Stimulated activated CD4-positive, alpha-beta T cell treated with anti-CD3 and anti-CD28 coated beads, Interleukin-2, amount 100 ng/mL, for 48 hours (primary cell): ENCODE measurements at regions not wholly inside any gene's neighbourhood (a gene's known extent, or its start where the extent isn't known, plus 50 kb on each side); places are given as distances from the start of the nearest gene placed in this dataset.

ENCODE experiments used
- DNase-seq, 2 donors: peaks; one replicate each; pipeline ENCODE4 v3.0.0-alpha.2; 2020

- DNase-seq, result no peak
Measured at GRCh38 chr13:103255587-103256301, 189.5 kb upstream of the SLC10A2 start.

DNA sequence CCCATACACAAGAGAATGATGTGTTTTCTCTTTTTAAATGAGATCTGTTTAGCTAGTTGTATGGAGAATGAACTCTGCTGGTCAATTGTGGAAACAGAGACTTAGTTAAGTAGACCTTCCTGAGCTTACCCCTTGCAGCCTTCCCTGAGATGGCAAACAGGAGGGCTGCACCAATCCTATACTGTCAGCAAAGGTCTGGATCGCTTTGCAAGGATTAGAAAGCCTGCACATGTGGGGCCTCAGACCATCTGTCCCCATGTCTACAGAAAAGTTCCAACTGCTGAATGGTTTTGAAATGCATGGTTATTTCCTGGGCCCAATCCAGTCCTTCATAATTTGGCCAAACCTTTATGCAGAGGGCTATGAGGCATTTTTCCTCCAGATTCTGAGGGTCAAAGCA lies 183.9 kb upstream of the SLC10A2 start:
- no peak for DNase-seq

DNA sequence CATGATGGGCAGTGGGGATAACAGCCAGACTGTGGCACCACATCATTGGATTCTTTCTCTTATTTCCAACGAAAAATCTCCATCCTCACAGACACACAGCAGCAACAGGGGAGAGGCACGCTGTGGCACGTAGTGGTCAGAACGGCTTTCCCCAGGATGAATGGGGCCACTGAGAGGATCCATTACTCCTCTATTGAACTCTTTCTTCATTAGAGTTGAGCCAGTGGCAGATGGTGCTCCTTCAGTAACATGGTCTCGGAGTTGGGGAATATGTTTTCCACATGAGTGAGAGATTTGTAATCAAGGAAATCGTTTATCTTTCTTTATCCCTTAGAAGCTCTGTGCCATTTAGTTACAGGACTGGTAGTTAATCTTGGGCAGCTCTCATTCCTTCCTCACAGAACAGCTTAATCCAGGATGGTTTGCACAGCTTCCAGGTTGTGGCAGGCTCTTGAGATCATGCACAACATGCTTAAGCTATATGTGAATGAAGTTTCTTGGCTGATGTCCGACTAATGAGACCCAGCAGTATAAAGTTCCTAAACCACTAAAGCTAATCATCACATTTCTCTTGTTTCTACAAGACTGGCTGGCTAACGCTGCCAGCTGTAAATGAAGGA lies 180.5 kb upstream of the SLC10A2 start:
- DNase-seq, result no peak

GRCh38 chr13:103243495-103243894 lies 177.3 kb upstream of the SLC10A2 start:
- no peak for DNase-seq

DNA sequence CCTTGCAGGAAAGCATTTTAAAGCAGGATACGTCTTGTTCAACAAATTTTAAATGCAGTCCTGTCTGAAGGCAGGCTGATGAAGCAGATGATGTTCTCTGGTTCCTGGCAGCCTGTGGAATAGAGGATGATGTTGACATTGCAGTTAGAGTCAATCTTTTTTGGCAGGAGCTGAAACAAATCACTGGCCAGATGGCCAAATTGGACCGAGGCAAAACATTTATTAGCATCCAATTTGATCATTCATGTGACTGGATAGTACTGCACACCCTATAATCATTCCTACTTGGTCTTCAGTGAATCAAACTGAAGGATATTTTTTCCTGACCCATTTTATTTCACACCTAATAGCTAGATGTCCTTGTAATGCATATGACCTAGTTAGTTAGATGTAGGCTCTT lies 172.2 kb upstream of the SLC10A2 start:
- no peak for DNase-seq

GRCh38 chr13:103236213-103236612 lies 170.0 kb upstream of the SLC10A2 start:
- no peak for DNase-seq

DNA sequence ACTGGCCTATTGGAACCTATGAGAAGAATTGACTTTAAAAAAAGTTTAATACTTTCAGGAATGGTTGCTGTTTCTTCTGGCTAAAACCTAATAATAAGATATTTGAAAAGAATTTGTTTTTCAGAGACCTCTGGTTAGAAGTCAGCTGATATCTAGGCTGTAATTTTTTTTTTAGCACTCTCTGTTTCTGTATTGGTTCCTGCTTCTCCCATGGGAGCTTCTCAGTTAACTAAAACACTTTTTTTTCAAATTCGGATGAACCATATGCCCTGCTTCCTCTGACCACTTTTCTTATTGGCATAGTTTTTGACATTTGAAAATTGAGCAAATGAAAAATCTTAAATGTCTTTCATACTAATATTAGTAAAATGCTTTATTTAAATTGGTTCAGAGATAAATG lies 163.5 kb upstream of the SLC10A2 start:
- DNase-seq, result no peak

- DNase-seq, result no peak
Measured at GRCh38 chr13:103224804-103225203, 158.6 kb upstream of the SLC10A2 start.

DNA sequence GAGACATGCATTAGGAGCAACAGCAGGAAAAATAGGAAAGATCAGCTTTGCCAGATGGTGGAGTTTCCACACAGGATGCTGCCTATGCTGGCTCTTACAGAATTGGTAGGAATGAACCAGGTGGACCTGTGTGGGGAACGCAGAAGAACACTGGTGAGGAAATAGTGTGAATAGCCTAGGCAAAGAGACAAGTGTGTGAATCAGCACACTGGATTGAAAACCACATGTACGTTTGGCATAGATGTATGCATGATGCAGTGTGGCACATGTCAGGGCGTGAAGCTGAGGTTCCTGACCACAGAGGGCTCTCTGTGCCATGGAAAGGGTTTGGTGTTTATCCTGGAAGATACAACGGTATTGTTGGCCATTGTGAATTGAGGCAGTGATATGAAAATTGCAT lies 156.5 kb upstream of the SLC10A2 start:
- DNase-seq, result no peak

DNA sequence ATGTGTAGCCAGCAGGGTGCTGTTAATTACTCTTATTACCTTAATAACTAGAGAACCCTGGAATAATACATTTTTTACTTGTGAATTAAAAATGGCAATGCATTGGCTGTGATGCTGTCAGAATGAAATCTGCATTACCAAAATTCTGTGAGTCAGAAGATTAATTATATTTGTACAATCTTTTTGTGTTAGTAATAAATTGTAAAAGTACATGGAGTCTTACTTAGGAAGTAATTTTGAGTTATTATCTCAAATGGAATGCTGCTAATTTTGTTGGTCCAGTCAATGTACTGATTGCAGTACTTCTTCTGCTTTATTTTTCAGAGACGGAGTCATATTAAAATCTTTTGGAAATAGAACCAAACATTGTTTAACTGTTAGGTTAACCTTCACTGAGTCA lies 152.0 kb upstream of the SLC10A2 start:
- no peak for DNase-seq

DNA sequence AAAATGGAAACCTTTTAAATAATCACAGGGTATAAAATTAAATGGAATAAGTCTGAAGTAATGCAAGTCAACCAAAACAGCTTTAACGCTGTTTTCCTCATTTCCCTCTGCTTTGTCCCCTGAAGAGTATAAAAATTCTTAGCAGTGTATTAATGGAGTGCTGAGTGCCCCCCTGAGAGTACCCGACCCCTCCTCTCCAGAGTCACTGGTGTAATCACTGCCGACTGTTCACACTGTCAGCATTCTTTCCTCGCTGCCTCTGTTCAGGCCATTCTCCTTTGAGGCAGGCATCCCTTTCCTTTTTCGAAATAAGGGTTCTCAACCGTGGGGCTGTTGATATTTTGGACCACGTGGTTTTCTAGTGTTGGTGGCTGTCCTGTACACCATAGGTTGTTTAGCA lies 146.9 kb upstream of the SLC10A2 start:
- DNase-seq, result no peak

DNA sequence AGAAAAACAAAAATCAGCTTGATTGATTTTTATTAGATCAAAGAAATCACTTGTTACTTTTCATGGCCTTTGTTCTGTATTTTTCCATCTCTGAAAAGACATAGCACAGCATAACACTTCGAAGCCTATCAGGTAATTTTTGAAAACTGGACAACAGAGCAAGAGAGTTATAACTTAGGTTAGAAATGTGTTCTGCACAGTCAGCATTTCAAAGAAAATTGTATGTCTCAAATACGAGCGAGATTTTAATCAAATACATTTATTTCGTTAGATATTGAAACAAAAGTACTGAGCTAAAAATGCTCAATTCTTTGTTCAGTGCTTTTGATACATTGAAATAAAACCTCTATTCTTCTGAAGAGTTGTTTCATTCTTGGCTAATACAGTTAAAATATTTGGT lies 144.1 kb upstream of the SLC10A2 start:
- DNase-seq, result no peak

GRCh38 chr13:103203735-103204330 lies 137.6 kb upstream of the SLC10A2 start:
- DNase-seq, result no peak

DNA sequence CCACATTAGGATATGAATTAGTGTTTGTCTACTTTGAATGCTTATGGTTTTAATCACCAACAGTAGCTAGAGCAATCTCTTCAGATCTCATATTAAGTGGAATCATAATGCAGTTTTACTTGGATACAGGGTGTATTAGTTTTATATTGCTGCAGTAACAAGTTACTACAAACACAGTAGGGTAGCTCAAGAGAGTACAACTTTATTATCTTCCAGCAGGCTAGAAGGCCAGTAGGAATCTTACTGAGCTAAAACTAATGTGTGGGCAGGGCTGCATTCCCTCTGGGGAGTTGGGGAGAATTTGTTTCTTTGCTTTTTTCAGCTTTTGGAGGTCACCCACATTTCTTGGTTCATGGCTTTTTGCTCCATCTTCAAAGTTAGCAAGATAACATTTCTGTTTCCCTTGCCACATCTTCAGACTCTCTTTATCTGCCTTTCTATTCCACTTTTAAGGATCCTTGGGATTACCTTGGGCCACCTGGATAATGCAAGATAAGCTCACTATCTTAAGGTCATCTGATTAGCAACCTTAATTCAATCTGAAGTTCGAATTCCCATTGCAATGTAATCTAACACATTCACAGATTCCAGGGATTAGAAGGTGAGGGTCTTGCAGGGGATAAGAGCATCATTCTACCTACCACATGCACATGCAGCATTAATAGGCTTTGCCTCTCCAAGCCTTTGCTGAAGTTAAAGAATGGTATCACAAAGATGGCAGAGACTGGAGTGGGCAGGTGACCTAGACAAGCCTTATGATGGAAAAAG lies 134.1 kb upstream of the SLC10A2 start:
- no peak for DNase-seq

GRCh38 chr13:103199380-103200088 lies 133.3 kb upstream of the SLC10A2 start:
- no peak for DNase-seq

DNA sequence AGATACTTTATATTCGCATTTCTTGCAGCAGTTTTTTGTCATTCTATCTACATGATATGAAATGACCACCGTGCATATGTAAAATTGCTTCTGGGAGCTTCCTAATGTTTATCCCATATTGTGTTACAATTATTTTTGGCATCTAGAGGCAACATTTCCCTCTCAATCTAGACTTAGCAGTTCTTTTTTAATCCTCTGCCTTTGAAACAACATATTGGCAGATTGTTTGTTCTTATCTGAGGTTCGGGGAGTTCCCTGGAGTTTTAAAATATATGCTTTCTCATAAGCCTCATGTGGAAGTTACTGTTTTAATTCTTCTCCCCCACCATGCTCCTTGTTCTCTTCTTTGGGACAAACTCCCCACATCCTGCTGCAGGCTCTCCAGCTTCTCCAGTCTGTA lies 130.1 kb upstream of the SLC10A2 start:
- DNase-seq, result no peak

DNA sequence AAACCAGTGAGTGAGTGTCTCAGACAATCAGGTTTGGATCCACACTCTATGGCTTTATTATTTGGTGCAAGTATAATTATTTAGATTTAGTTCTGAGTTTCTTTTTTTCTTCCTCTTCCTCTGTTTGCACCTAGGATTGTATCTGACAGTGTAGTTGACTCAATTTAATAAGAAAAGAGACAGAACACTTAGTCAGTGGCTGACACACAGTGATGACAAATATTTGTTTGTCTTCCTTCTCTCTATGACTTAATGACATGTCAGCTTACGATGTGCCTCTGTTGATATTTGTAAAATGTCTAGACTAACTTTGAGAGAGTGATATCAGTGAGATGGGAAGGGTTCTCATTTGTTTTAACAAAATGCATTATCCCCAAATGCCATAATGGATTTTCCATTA lies 129.5 kb upstream of the SLC10A2 start:
- no peak for DNase-seq

GRCh38 chr13:103194871-103195270 lies 128.7 kb upstream of the SLC10A2 start:
- DNase-seq, result no peak

- no peak for DNase-seq
Measured at GRCh38 chr13:103192511-103193135, 126.4 kb upstream of the SLC10A2 start.

DNA sequence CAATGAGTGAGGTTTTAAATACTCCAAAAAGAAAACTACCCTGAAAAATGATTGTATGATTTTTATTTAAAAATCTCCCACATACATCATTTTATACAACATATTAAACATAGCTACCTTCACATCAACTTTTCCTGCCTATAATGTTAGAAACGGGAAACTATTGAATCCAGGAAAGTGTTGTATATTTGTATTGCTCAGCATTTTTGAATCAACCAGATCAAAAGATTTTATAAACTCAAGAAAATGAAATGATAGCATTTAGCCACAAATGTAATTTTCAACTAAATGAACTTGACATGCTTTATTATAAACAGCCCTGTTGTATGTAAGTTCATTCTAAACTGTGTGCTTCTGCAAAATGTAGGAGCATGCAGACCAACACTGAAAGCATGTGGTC lies 124.6 kb upstream of the SLC10A2 start:
- DNase-seq, result no peak

DNA sequence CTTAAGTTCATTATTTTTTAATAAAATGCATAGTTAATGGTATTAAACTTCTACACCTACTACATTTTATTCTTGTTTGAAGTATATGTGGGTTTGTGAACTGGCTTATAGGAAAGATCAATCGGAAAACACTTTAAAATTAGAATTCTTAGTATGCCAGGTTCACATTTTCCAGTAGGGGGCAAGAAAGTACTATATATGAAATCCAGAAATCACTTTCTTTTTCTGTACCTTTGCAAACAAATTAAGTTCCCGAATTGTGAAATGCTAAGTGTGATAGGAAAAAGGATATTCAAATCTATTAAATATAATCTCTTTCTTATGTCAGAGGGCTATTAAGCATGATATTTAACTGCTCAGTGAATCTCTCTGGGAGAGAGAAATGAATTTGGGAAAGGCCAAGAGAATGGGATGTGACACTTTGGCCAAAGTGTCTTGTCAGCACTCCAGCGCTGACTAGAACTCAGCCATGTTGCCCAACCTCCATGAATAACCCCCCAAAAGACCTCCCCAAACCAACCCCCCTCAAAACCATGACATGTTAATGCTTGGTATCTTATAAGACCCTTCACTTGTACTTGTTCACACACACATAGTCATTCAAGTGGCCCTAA lies 122.6 kb upstream of the SLC10A2 start:
- DNase-seq, result no peak

GRCh38 chr13:103187721-103188156 lies 121.5 kb upstream of the SLC10A2 start:
- DNase-seq, result no peak
